OCI-LY3 (cell line): ENCODE measurements at regions not wholly inside any gene's neighbourhood (a gene's known extent, or its start where the extent isn't known, plus 50 kb on each side); places are given as distances from the start of the nearest gene placed in this dataset.
"Not testable (repeated sequence)": the region's sequence is repeated elsewhere in the genome, so short reads cannot be mapped to it uniquely, and the experiment has no call there.

ENCODE experiments used
- H2AFZ ChIP-seq: fragments of 200-600, 300-600 bp; shearing (Covaris generic); 2 replicates; pipeline ENCODE4 v1.6.0; 2014; ENCODE audit warnings: antibody characterized with exemption, low read depth, low read length
- H3K27ac ChIP-seq: fragments of 200-600, 300-600 bp; sonication (generic); 2 replicates; pipeline ENCODE4 v1.5.1; 2014; ENCODE audit warnings: mild to moderate bottlenecking, low read length, moderate library complexity, mixed read lengths
- H3K27me3 ChIP-seq: fragments of 200-600, 300-600 bp; sonication (generic); 2 replicates; pipeline ENCODE4 v1.6.1; 2014; ENCODE audit warnings: low read depth, low read length, mixed read lengths
- H3K36me3 ChIP-seq: fragments of 200-600, 300-600 bp; sonication (generic); replicated peaks from 2 replicates; pipeline ENCODE3; 2014; ENCODE audit warnings: low read depth, low read length, mixed read lengths
- H3K4me1 ChIP-seq: fragments of 300-600, 200-600 bp; sonication (generic); 2 replicates; pipeline ENCODE4 v1.6.1; 2014; ENCODE audit warnings: low read length, mixed read lengths
- H3K4me2 ChIP-seq: fragments of 200-600, 300-600 bp; sonication (generic); 2 replicates; pipeline ENCODE4 v1.6.1; 2014; ENCODE audit warnings: low read length, mixed read lengths
- H3K4me3 ChIP-seq: fragments of 300-600, 200-600 bp; sonication (generic); 2 replicates; pipeline ENCODE4 v1.5.1; 2014; ENCODE audit warnings: antibody characterized with exemption, mild to moderate bottlenecking, low read length, moderate library complexity
- H3K79me2 ChIP-seq: fragments of 300-600, 200-600 bp; shearing (Covaris generic); 2 replicates; pipeline ENCODE4 v1.6.1; 2014; ENCODE audit warnings: mild to moderate bottlenecking, low read length, mixed read lengths
- H3K9ac ChIP-seq: fragments of 300-600, 200-600 bp; shearing (Covaris generic); 2 replicates; pipeline ENCODE4 v1.6.0; 2014; ENCODE audit warnings: mild to moderate bottlenecking, low read length, moderate library complexity
- H3K9me3 ChIP-seq: fragments of 200-600, 300-600 bp; shearing (Covaris generic); 2 replicates; pipeline ENCODE4 v1.6.1; 2014; ENCODE audit warnings: low read length, mixed read lengths; ENCODE audit not compliant: insufficient read depth
- H4K20me1 ChIP-seq: fragments of 200-600, 300-600 bp; sonication (generic); 2 replicates; pipeline ENCODE4 v1.6.1; 2016; ENCODE audit warnings: low read length, mixed read lengths; ENCODE audit not compliant: insufficient read depth
- CTCF ChIP-seq: fragments of 200-600, 300-600 bp; sonication (generic); IDR thresholded peaks from 2 replicates; pipeline ENCODE4 v1.5.1; 2014; ENCODE audit warnings: antibody characterized with exemption, low read length, low read depth
- EZH2phosphoT487 ChIP-seq: fragments of 200-600 bp; shearing (Covaris generic); IDR thresholded peaks from 2 replicates; pipeline ENCODE4 v1.6.1; 2018; ENCODE audit warnings: antibody characterized with exemption, mixed run types, low read depth

GRCh38 chr6:144632266-144632665, 347.1 kb downstream of the UTRN start:
- no peak overlapping the region for H2AFZ ChIP-seq
- H3K4me2 ChIP-seq: no peak overlapping the region
- no peak overlapping the region for H3K9ac ChIP-seq
- H3K9me3 ChIP-seq: no peaks in the 10 kb centered on the region
- no peak overlapping the region for H3K27ac ChIP-seq
- no peaks in the 10 kb centered on the region for H3K4me1 ChIP-seq
- no peak overlapping the region for H3K4me3 ChIP-seq
- H3K79me2 ChIP-seq: no peaks in the 10 kb centered on the region
- H3K27me3 ChIP-seq: no peaks in the 10 kb centered on the region
- no peaks in the 10 kb centered on the region for H4K20me1 ChIP-seq
- no peaks in the 10 kb centered on the region for H3K36me3 ChIP-seq
- no peak for TF ChIP-seq CTCF
- TF ChIP-seq EZH2phosphoT487: no peak

- H3K4me3 ChIP-seq: no peak overlapping the region
- H3K79me2 ChIP-seq: no peaks in the 10 kb centered on the region
- no peak overlapping the region for H3K27ac ChIP-seq
- no peaks in the 10 kb centered on the region for H3K9me3 ChIP-seq
- no peaks in the 10 kb centered on the region for H3K4me1 ChIP-seq
- H4K20me1 ChIP-seq: no peaks in the 10 kb centered on the region
- H3K9ac ChIP-seq: no peak overlapping the region
- no peak overlapping the region for H2AFZ ChIP-seq
- H3K27me3 ChIP-seq: no peaks in the 10 kb centered on the region
- H3K4me2 ChIP-seq: no peak overlapping the region
- H3K36me3 ChIP-seq: no peaks in the 10 kb centered on the region
- TF ChIP-seq CTCF (no peak), EZH2phosphoT487 (no peak)
These were observed 348.8 kb downstream of the UTRN start for GRCh38 chr6:144633886-144634285.

- Histone ChIP-seq H3K4me1 (no peaks in the 10 kb centered on the region), H3K79me2 (no peaks in the 10 kb centered on the region), H2AFZ (no peak overlapping the region), H4K20me1 (no peaks in the 10 kb centered on the region), H3K4me2 (no peak overlapping the region), H3K27me3 (no peaks in the 10 kb centered on the region), H3K27ac (no peak overlapping the region), H3K36me3 (no peaks in the 10 kb centered on the region), H3K4me3 (no peak overlapping the region), H3K9ac (no peak overlapping the region), H3K9me3 (no peaks in the 10 kb centered on the region)
- TF ChIP-seq EZH2phosphoT487 (no peak), CTCF (no peak)
These were observed 349.2 kb downstream of the UTRN start for GRCh38 chr6:144634371-144634770.

- Histone ChIP-seq H3K4me1 (no peaks in the 10 kb centered on the region), H3K4me2 (no peak overlapping the region), H3K27me3 (no peaks in the 10 kb centered on the region), H3K9ac (no peak overlapping the region), H2AFZ (no peak overlapping the region), H3K36me3 (no peaks in the 10 kb centered on the region), H3K27ac (no peak overlapping the region), H3K9me3 (no peaks in the 10 kb centered on the region), H3K79me2 (no peaks in the 10 kb centered on the region), H4K20me1 (no peaks in the 10 kb centered on the region), H3K4me3 (no peak overlapping the region)
- TF ChIP-seq EZH2phosphoT487 (no peak), CTCF (no peak)
These were observed 349.9 kb downstream of the UTRN start for GRCh38 chr6:144635051-144635450.

- not testable (repeated sequence) for H3K4me2 ChIP-seq, H4K20me1 ChIP-seq, H3K9me3 ChIP-seq
These were observed 350.9 kb downstream of the UTRN start for GRCh38 chr6:144636025-144636424.

More at GRCh38 chr6:144636025-144636424, 350.9 kb downstream of the UTRN start:
- H3K79me2 ChIP-seq, H3K36me3 ChIP-seq, H3K4me3 ChIP-seq, H3K27me3 ChIP-seq, H3K27ac ChIP-seq, H3K9ac ChIP-seq, H3K4me1 ChIP-seq, H2AFZ ChIP-seq: not testable (repeated sequence)
